Activated CD4-positive, alpha-beta memory T cell treated with anti-CD3 and anti-CD28 coated beads for 36 hours (primary cell): ENCODE measurements at regions not wholly inside any gene's neighbourhood (a gene's known extent, or its start where the extent isn't known, plus 50 kb on each side); places are given as distances from the start of the nearest gene placed in this dataset.

Source experiments
- CTCF ChIA-PET: fragments of 350-600 bp; sonication (Branson Sonifier 250); formaldehyde crosslinking; loops from one replicate; lab custom pipeline; 2021; ENCODE audit warnings: antibody characterized with exemption, inconsistent platforms; lab: Charles Lee
- POLR2A ChIA-PET: fragments of 350-600 bp; sonication (Branson Sonifier 250); formaldehyde crosslinking; loops from one replicate; lab custom pipeline; 2021; ENCODE audit warnings: antibody characterized with exemption; lab: Charles Lee
- DNase-seq: peaks from one replicate; pipeline ENCODE4 v3.0.0-alpha.2; 2020
- H3K27ac Mint-ChIP-seq: one replicate; pipeline ENCODE4 v1.8.0; 2021; ENCODE audit warnings: mixed read lengths
- H3K27me3 Mint-ChIP-seq: one replicate; pipeline ENCODE4 v1.8.0; 2021; ENCODE audit warnings: mixed read lengths
- H3K36me3 Mint-ChIP-seq: one replicate; pipeline ENCODE4 v1.8.0; 2021; ENCODE audit warnings: mixed read lengths
- H3K4me1 Mint-ChIP-seq: one replicate; pipeline ENCODE4 v1.8.0; 2021; ENCODE audit warnings: low read depth, mixed read lengths
- H3K4me3 Mint-ChIP-seq: one replicate; pipeline ENCODE4 v1.8.0; 2021; ENCODE audit warnings: mild to moderate bottlenecking, mixed read lengths
- H3K9me3 Mint-ChIP-seq: one replicate; pipeline ENCODE4 v1.8.0; 2021; ENCODE audit warnings: mixed read lengths
- intact Hi-C: fragments of 100-400 bp; cut with micrococcal nuclease; formaldehyde crosslinking; loops from one replicate; pipeline ENCODE4 v1.15.1; 2023

DNA sequence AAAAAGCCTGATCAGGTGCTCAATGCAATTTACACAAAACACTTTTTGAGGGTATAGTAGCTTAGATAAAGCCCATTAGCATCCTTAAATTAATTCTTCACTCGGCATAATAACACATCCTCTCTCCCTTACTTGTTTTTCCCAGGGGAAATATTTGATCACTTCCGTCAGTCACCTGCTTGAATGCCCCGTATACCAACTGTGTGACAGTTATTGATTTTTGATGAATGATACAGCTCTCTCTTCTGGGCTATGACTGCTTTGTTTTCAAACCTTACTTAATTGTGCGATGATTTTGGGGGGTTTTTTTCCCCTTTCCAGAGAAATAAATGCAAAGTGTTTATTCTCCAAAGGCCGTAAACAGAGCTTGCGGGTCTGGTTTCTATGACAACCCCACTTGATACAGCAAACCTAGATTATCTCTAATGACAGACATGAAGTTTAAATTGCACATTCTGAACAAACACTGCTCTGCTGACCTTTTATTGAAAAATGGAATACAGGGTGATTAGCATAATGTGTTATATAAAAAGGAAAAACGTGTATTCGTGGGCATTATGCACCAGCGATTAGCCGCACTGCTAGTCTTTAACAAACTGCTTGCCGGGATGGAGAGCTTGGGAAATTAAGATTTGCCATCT, 78.4 kb upstream of the NANOS1 start:
- CTCF ChIA-PET = no interaction called here

DNA sequence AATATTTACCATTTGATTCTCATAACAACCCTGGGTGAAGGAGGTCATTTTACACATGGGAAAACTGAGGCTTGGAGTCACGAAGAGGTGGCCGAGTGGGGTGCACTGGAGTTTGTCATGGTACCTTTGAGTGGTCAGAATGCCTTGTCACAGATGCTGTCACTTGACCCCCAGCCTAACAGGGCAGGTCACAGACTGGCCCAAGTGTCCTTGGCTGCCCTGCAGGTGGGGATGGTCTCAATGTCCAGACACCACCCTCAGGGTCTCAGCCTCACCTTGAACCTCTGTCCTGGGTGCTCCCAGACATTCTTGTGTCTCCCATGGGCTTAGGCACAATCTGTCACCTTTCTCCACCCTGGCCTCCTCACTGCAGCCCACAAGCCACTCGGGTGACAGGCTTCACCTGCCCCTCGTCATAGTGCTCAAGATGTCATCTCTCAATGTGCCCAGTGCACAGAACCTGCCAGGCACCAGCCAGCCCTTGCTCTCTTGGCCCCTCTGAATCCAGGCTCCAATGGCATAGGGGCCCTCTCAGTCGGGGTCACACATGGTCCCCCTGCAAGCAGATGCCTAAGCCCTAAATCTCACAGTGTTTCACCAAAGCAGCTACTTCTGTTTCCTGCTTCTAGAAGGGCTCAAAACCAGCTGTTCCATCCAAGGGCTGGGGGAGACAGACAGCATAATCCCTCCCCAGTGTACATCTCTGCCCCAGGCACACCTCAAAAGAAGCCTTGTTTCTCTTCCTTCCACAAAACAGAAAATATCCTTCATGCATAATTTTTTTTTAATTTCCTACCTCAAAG, 76.8 kb upstream of the NANOS1 start:
- DNase-seq = no peak
- CTCF ChIA-PET = no interaction called here
- peaks cover 7% of the 10 kb centered on the region for H3K27me3 Mint-ChIP-seq
- no peak overlapping the region for H3K27ac Mint-ChIP-seq
- intact Hi-C loops = no loop called here
- H3K4me3 Mint-ChIP-seq = no peak overlapping the region
- POLR2A ChIA-PET = interaction anchor here (0.6 kb wide), 1 partner anchor 17 kb away, joined by 3 read pairs; no protein-coding TSS in a partner anchor
- no peaks in the 10 kb centered on the region for H3K9me3 Mint-ChIP-seq
- H3K4me1 Mint-ChIP-seq = no peaks in the 10 kb centered on the region
- no peaks in the 10 kb centered on the region for H3K36me3 Mint-ChIP-seq

More for the DNA sequence above, 78.4 kb upstream of the NANOS1 start:
- intact Hi-C loops = no loop called here
- H3K36me3 Mint-ChIP-seq = no peaks in the 10 kb centered on the region
- H3K27me3 Mint-ChIP-seq = peaks cover 7% of the 10 kb centered on the region
- POLR2A ChIA-PET = no interaction called here
- H3K27ac Mint-ChIP-seq = no peak overlapping the region
- no peak for DNase-seq
- H3K4me1 Mint-ChIP-seq = no peaks in the 10 kb centered on the region
- H3K9me3 Mint-ChIP-seq = no peaks in the 10 kb centered on the region
- H3K4me3 Mint-ChIP-seq = no peak overlapping the region

DNA sequence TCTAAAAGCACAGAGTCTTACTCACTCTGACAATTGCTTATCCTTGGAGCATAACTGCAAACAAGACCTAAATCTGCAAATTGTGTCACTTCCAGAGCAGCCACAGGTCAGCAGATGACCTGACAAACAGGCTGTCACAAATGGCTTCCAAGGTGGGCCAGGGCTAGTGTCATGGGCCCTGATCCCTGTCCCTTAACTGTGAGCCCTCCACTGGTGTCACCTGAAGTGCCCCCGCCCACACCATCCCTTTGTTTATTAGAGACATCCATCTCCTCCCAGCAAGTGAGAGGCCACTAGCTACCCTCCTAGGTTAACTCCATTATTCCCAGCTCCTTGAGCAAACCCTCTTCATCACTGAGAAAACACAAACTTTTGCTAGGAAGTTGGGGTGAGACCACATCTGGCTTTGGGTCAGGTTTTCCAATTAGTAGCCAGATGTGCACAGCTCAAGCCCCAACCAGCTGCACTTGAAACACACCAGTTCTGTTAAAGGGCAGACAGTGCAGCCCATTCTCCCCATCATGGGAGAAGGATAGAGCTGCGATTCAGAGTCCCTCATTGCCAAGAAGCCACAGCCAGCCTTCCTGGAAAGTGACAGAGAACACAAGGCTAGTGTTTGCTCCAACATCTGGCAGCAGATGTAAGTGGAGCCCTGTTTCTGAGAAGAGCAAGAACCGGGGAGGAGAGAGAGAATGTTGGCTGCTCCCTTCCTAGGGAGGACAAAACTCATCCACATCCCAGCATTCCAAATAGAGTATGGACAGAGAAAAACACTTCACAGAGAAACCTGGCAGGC, 75.7 kb upstream of the NANOS1 start:
- Mint-ChIP-seq H3K9me3 (no peaks in the 10 kb centered on the region), H3K27ac (no peak overlapping the region), H3K4me3 (no peak overlapping the region), H3K4me1 (no peaks in the 10 kb centered on the region), H3K36me3 (no peaks in the 10 kb centered on the region), H3K27me3 (peaks cover 5% of the 10 kb centered on the region)
- POLR2A ChIA-PET = no interaction called here
- intact Hi-C loops = no loop called here
- no peak for DNase-seq
- CTCF ChIA-PET = no interaction called here

GRCh38 chr10:118955531-118955930, 74.0 kb upstream of the NANOS1 start:
- no peak overlapping the region for H3K4me3 Mint-ChIP-seq
- POLR2A ChIA-PET = no interaction called here
- peaks cover 4% of the 10 kb centered on the region for H3K27me3 Mint-ChIP-seq
- no peak overlapping the region for H3K27ac Mint-ChIP-seq
- no peaks in the 10 kb centered on the region for H3K4me1 Mint-ChIP-seq
- H3K9me3 Mint-ChIP-seq = no peaks in the 10 kb centered on the region
- intact Hi-C loops = no loop called here
- CTCF ChIA-PET = no interaction called here
- no peak for DNase-seq
- H3K36me3 Mint-ChIP-seq = no peaks in the 10 kb centered on the region

- Mint-ChIP-seq H3K27ac (no peak overlapping the region), H3K36me3 (no peaks in the 10 kb centered on the region), H3K4me1 (no peaks in the 10 kb centered on the region), H3K27me3 (peaks cover 4% of the 10 kb centered on the region), H3K9me3 (no peaks in the 10 kb centered on the region), H3K4me3 (no peak overlapping the region)
- POLR2A ChIA-PET = no interaction called here
- intact Hi-C loops = no loop called here
- CTCF ChIA-PET = no interaction called here
- no peak for DNase-seq
Measured at GRCh38 chr10:118955951-118956801, 73.3 kb upstream of the NANOS1 start.

- no peak for DNase-seq
- intact Hi-C loops = no loop called here
- no peaks in the 10 kb centered on the region for H3K36me3 Mint-ChIP-seq
- H3K27ac Mint-ChIP-seq = no peak overlapping the region
- H3K4me1 Mint-ChIP-seq = no peaks in the 10 kb centered on the region
- H3K9me3 Mint-ChIP-seq = no peaks in the 10 kb centered on the region
- ChIA-PET CTCF (no interaction called here), POLR2A (no interaction called here)
- peaks cover 4% of the 10 kb centered on the region for H3K27me3 Mint-ChIP-seq
- no peak overlapping the region for H3K4me3 Mint-ChIP-seq
Measured at GRCh38 chr10:118956802-118957442, 72.6 kb upstream of the NANOS1 start.

- H3K9me3 Mint-ChIP-seq = no peaks in the 10 kb centered on the region
- intact Hi-C loops = no loop called here
- H3K36me3 Mint-ChIP-seq = no peaks in the 10 kb centered on the region
- H3K4me3 Mint-ChIP-seq = no peak overlapping the region
- peaks cover 4% of the 10 kb centered on the region for H3K27me3 Mint-ChIP-seq
- DNase-seq = no peak
- H3K4me1 Mint-ChIP-seq = no peaks in the 10 kb centered on the region
- ChIA-PET POLR2A (no interaction called here), CTCF (no interaction called here)
- no peak overlapping the region for H3K27ac Mint-ChIP-seq
Measured at GRCh38 chr10:118957443-118957825, 72.1 kb upstream of the NANOS1 start.

DNA sequence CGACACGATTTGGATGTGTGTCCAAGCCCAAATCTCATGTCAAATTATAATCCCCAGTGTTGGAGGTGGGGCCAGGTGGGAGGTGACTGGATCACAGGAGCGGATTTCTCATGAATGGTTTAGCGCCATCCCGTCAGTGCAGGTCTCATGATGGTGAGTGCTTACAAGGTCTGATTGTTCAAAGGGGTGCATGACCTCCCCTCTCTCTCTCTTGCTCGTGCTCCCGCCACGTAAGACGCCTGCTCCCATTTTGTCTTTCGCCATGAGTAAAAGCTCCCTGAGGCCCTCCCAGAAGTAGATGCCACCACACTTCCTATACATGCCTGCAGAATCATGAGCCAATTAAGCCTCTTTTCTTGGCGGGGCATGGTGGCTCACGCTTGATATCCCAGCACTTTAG, 71.5 kb upstream of the NANOS1 start:
- Mint-ChIP-seq H3K27me3 (peaks cover 2% of the 10 kb centered on the region), H3K36me3 (no peaks in the 10 kb centered on the region), H3K27ac (no peak overlapping the region), H3K9me3 (no peaks in the 10 kb centered on the region), H3K4me1 (no peaks in the 10 kb centered on the region), H3K4me3 (no peak overlapping the region)
- ChIA-PET POLR2A (no interaction called here), CTCF (no interaction called here)
- intact Hi-C loops = no loop called here
- no peak for DNase-seq

- Mint-ChIP-seq H3K9me3 (no peaks in the 10 kb centered on the region), H3K4me1 (no peaks in the 10 kb centered on the region), H3K27ac (no peak overlapping the region), H3K27me3 (no peaks in the 10 kb centered on the region), H3K4me3 (no peak overlapping the region), H3K36me3 (no peaks in the 10 kb centered on the region)
- intact Hi-C loops = no loop called here
- ChIA-PET CTCF (no interaction called here), POLR2A (no interaction called here)
- no peak for DNase-seq
Measured at GRCh38 chr10:118958559-118958958, 71.0 kb upstream of the NANOS1 start.

DNA sequence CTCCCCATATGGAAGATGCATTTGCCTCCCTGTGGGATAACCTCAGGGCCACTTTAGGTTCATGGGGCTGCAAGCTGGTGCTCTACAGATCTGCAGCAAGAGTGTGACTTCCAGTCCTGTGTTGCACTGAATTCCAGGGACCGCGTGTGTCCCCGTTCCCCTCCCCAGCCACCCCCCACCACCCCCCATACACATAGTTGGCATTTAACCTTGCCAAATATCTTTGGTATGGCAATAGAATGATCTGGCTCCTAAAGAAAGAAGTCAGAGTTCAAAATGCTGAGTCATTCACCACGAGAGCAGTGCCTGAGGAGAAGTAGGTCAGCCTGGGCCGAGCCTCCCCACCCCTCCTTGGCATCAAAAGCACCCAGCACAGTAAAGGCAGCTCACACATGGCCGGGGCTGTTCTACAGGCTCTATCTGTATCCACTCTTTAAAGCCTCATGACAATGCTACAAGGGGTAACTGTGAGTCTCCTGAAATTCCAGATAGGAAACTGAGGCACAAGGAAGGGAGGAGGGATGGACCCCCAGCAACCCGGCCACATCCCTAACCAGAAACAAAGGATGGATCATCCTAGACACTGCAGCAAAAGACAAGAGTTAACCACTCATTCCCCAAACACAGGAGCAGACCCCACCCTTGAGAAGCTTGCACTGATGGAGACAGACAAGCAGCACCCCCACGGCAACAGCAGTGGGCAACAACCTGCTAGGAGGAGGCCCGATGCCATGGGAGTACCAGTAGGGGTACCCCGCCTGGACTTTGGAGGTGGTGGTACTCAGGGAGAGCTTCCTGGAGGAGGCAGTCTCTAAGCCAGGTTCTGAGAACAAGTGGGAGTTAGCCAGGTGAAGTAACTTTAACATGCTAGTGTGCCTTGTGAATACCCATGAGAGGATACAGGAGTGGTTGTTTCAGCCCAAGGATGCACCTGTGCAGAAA, 70.3 kb upstream of the NANOS1 start:
- intact Hi-C loops = no loop called here
- CTCF ChIA-PET = interaction anchor here (0.6 kb wide), 1 partner anchor 22 kb away, joined by 3 read pairs; no protein-coding TSS in a partner anchor
- POLR2A ChIA-PET = no interaction called here
- Mint-ChIP-seq H3K27me3 (no peaks in the 10 kb centered on the region), H3K27ac (no peak overlapping the region), H3K36me3 (no peaks in the 10 kb centered on the region), H3K9me3 (no peaks in the 10 kb centered on the region), H3K4me1 (no peaks in the 10 kb centered on the region), H3K4me3 (no peak overlapping the region)
- DNase-seq = peak; percentile 21
